Panc1 (cell line): ENCODE measurements at regions not wholly inside any gene's neighbourhood (a gene's known extent, or its start where the extent isn't known, plus 50 kb on each side); places are given as distances from the start of the nearest gene placed in this dataset.

Experiments
- CTCF ChIP-seq: fragments of 450-650 bp; IDR thresholded peaks from 2 replicates; pipeline ENCODE4 v1.5.1; 2017; ENCODE audit warnings: mild to moderate bottlenecking
- POLR2AphosphoS5 ChIP-seq: IDR thresholded peaks from 2 replicates; pipeline ENCODE4 v1.6.1; 2012; ENCODE audit warnings: mild to moderate bottlenecking, low read depth, low read length, moderate library complexity
- REST ChIP-seq, 2 experiments: IDR thresholded peaks; 2 replicates each; pipeline ENCODE4 v1.6.1; 2011 to 2012; ENCODE audit warnings: low read depth in 2 of 2, control low read depth in 1 of 2, low read length in 1 of 2, mild to moderate bottlenecking in 1 of 2, moderate library complexity in 1 of 2; ENCODE audit not compliant: insufficient read depth in 1 of 2
- TCF7L2 ChIP-seq: IDR thresholded peaks from 2 replicates; pipeline ENCODE4 v1.6.1; 2011; ENCODE audit warnings: mild to moderate bottlenecking, low read depth, low read length, inconsistent platforms

GRCh38 chr5:165173651-165174050 is 1668.2 kb downstream of the MAT2B start:
- TF ChIP-seq CTCF (no peak), TCF7L2 (no peak), POLR2AphosphoS5 (no peak), REST (IDR thresholded peaks at IDR 0.05; ENCODE audit: insufficient read depth in 1 of 2, low read depth in 2 of 2, low read length in 1 of 2) (no peak)
